H1 (cell line): ENCODE measurements at regions not wholly inside any gene's neighbourhood (a gene's known extent, or its start where the extent isn't known, plus 50 kb on each side); places are given as distances from the start of the nearest gene placed in this dataset.

Experiments used
- EGR1 ChIP-seq: IDR thresholded peaks from 2 replicates; pipeline ENCODE4 v1.6.1; 2011; ENCODE audit warnings: low read depth, low read length, borderline replicate concordance
- GABPA ChIP-seq: IDR thresholded peaks from 2 replicates; pipeline ENCODE4 v1.6.1; 2011; ENCODE audit warnings: mild to moderate bottlenecking, low read length, moderate library complexity, borderline replicate concordance; ENCODE audit not compliant: insufficient read depth
- JUN ChIP-seq: IDR thresholded peaks from 2 replicates; pipeline ENCODE4 v1.6.1; 2011; ENCODE audit warnings: low read depth, mild to moderate bottlenecking, improper control_type of control experiment, low read length
- USF2 ChIP-seq: IDR thresholded peaks from 2 replicates; pipeline ENCODE4 v1.6.1; 2011; ENCODE audit warnings: low read length, improper control_type of control experiment

DNA sequence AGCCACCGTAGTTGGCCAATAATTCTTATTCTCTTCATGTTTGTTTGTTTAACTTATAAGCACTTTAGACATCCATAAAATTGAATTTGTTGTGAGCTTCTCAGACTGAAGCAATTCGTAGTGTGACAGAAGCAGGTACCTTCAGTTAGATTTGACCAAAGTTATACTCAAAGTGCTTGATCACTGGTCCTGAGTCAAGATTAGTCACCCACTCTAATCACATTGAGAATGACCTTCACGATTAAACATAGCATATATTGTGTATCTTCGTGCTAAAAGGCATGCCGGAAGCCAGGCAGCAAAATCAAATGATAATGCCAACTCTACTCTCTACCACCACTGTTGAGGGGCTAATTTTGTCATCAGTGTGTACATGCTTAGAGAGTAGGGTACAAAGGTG lies 763.7 kb upstream of the MBL2 start (continued):
- TF ChIP-seq USF2 (no peak), EGR1 (no peak), GABPA (no peak), JUN (no peak)
